Endothelial cell of umbilical vein (primary cell): ENCODE measurements at regions not wholly inside any gene's neighbourhood (a gene's known extent, or its start where the extent isn't known, plus 50 kb on each side); places are given as distances from the start of the nearest gene placed in this dataset.

Source experiments
- EZH2 ChIP-seq: IDR thresholded peaks from 2 replicates; pipeline ENCODE4 v1.6.1; 2012; ENCODE audit warnings: borderline replicate concordance, low read depth, mild to moderate bottlenecking, moderate library complexity, low read length, inconsistent platforms; ENCODE audit not compliant: severe bottlenecking
- JUN ChIP-seq: IDR thresholded peaks from 2 replicates; pipeline ENCODE4 v1.6.1; 2011; ENCODE audit warnings: borderline replicate concordance, low read depth; ENCODE audit not compliant: insufficient read length, insufficient read depth
- MYC ChIP-seq: IDR thresholded peaks from one replicate; pipeline ENCODE4 v1.6.1; 2011; ENCODE audit warnings: mild to moderate bottlenecking, low read depth, low read length
- POLR2A ChIP-seq: IDR thresholded peaks from 2 replicates; pipeline ENCODE4 v1.6.1; 2012; ENCODE audit warnings: low read depth, mild to moderate bottlenecking, control low read depth, low read length
- POLR2AphosphoS5 ChIP-seq: IDR thresholded peaks from 2 replicates; pipeline ENCODE4 v1.6.1; 2012; ENCODE audit warnings: low read depth, mild to moderate bottlenecking, control low read depth, low read length, moderate library complexity; ENCODE audit not compliant: insufficient read depth
- TF ChIP-seq, protein P1 (sequence below), 2 donors: IDR thresholded peaks; 1 replicate in 1 of 2; 2 replicates in 1 of 2; pipeline ENCODE4 v1.5.1; 2011; ENCODE audit warnings: low read length in 2 of 2, mild to moderate bottlenecking in 2 of 2, moderate library complexity in 2 of 2, control low read depth in 1 of 2, inconsistent platforms in 1 of 2, low read depth in 1 of 2; ENCODE audit not compliant: insufficient read depth in 1 of 2; ENCODE audit errors: extremely low read depth in 1 of 2

DNA sequence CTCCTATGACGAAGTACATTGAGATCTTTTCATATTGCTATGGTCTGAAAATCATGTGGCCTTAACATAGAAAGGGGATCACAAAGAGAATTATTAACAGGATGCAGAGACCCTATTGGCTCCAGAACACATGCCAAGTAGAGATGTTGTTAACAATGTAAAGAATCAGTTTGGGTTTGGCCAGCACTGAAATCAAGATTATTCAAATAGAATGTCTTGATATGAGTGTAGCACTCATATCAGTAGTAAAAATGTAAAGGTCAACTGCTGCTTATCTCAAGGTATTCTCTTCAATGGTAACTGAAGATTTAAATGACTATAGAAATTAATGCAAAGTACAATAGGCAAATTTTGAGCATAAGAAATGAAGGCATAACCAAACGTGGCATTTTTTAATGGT lies 262.8 kb downstream of the PTH2R start:
- TF ChIP-seq, protein P1, sequence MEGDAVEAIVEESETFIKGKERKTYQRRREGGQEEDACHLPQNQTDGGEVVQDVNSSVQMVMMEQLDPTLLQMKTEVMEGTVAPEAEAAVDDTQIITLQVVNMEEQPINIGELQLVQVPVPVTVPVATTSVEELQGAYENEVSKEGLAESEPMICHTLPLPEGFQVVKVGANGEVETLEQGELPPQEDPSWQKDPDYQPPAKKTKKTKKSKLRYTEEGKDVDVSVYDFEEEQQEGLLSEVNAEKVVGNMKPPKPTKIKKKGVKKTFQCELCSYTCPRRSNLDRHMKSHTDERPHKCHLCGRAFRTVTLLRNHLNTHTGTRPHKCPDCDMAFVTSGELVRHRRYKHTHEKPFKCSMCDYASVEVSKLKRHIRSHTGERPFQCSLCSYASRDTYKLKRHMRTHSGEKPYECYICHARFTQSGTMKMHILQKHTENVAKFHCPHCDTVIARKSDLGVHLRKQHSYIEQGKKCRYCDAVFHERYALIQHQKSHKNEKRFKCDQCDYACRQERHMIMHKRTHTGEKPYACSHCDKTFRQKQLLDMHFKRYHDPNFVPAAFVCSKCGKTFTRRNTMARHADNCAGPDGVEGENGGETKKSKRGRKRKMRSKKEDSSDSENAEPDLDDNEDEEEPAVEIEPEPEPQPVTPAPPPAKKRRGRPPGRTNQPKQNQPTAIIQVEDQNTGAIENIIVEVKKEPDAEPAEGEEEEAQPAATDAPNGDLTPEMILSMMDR (IDR thresholded peaks at IDR 0.05; ENCODE audit: extremely low read depth in 1 of 2, insufficient read depth in 1 of 2, low read depth in 1 of 2, low read length in 2 of 2), result no peak
- no peak for TF ChIP-seq POLR2A
- no peak for TF ChIP-seq JUN
- no peak for TF ChIP-seq POLR2AphosphoS5
- TF ChIP-seq MYC, result no peak
- TF ChIP-seq EZH2, result no peak
